ENCODE measurements at regions not wholly inside any gene's neighbourhood (a gene's known extent, or its start where the extent isn't known, plus 50 kb on each side); places are given as distances from the start of the nearest gene placed in this dataset.

- TF ChIP-seq POLR2AphosphoS5 (IDR thresholded peaks at IDR 0.05; ENCODE audit: borderline replicate concordance, low read depth, low read length) (no peak), EZH2 (IDR thresholded peaks at IDR 0.05) (no peak)
Observed at GRCh38 chr1:37089750-37090149, 55.4 kb upstream of the GRIK3 start.
